Posterior vena cava (tissue), 2 donors: ENCODE measurements at regions not wholly inside any gene's neighbourhood (a gene's known extent, or its start where the extent isn't known, plus 50 kb on each side); places are given as distances from the start of the nearest gene placed in this dataset.

Experiments used
- DNase-seq: peaks from one replicate; pipeline ENCODE4 v3.0.0-alpha.2; 2020; ENCODE audit warnings: low spot score
- intact Hi-C, 2 donors: fragments of 100-400 bp; cut with DNase I; formaldehyde crosslinking; loops; one replicate each; pipeline versions ENCODE4 v1.14.1 to v1.14.2; 2022 to 2023
- donor health status: DM: yes; HTN: yes; CAD: no.
- donor health status: DM: yes; HTN: yes; CAD: no.

DNA sequence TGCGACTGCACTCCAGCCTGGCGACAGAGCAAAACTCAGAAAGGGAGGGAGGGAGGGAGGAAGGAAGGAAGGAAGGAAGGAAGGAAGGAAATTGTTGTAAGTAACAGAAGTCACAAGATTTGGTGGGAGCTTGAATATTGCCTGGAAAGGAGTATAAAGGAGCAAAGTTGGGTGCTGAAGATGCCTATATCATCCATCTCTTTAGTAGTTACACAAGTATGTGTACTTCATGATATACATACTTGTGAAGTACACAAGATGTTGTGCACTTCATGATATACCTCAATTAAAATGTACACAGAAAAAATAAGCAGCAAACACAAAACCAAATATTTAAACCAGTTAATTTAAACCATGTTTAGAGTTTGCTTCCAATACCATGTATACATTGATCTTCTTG is 1223.8 kb downstream of the SORCS3 start:
- no peak for DNase-seq
- intact Hi-C loops: no loop called here

DNA sequence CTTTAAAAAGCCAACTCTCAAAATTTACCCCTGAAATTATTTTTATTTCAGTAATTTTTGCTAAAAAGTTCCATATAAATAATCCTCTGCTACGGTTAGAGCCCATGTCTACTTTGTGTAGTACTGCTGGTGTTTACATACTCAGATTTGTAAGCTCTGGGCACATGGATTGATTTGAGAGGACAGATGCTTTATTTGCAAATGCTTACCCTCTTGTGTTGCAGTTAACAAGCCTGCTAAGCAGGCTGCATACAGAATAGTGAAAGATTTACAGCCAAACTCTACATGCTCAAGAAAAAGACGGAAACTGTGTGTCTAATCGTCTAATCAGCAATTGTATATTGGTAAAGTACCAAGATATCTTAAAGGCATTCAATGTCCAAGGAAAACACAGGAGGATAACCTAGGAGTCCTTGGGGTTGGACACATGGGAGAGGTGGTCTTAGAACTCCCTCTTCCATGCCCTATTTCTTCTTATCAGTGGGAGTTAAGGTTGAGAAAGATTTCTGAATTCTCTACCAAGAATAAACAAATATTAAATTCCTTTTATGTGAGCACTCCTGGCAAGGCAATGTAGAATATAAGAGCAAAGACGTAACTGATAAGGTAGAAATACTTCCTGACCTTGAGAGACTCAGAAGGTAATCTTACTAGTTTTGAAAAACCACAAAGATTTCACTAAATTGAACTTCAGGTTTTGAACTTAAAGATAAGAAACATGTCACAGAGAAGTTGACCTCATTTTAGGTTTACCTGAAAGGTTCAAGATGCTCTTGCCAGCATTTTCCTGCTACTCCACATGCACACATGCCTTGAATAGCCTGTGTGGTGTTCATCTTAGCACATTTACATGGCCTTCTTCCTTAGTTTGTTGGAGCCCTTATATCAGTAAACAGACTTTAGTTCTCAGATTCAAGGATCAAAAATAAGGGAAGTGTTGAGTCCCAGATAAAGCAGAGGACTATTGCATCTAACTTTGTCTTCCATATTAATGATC is 1216.5 kb downstream of the SORCS3 start:
- intact Hi-C loops: no loop called here

DNA sequence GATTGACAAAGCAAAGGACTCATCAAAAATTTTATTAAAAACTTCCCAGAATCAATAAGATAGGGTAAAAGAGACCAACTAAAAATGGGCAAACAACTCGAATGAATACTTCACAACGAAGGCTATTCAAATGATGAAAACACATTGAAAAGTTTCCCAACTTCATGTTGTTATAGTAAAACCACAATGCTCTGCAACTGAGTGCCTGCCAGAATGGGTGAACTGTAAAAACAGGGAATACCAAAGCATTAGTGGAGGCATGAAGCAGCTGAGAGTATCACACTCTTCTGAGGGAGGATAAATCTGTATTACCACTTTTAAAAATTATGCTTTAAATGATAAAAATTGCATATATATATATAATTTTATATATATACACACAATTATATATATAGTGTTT is 1214.7 kb downstream of the SORCS3 start:
- intact Hi-C loops: no loop called here
- no peak for DNase-seq

More for the DNA sequence above, 1216.5 kb downstream of the SORCS3 start:
- DNase-seq: no peak

DNA sequence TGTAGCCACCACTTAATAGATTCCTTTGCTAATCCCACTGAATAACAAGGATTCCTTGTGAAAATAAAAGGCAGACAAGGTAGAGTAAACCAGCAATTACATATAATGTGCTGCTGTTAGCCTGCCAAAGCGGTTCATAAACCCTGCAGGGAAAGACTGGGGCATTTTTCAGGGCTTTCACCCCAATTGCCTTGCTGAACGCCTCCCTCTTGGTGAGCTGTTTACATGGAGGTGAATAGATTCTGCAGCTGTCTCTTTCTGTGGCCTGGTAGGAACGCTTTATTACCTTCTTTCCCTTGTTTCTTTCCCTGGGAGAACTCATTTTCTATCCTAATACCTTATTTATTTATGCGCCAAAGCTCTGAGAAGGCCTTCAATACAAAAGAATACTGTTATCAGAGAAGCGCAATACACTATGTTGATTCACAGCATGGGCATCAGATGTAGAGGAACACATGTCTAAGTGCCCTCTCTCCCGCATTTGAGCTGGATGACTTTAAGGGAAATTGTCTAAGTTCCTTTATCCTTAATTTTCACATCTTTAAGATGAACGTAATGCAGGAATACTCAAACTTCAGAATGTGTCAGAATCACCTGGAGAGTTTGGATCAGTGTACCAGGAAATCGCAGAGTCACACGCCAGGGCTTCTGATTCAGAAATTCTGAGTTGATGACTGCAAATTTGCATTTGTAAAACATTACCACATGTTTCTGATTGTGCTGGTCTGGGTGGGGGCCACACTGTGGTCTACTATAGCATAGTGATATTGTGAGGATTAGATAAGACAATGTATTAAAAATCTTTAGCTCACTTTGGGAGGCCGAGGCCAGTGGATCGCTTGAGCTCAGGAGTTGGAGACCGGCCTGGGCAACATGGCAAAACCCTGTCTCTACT is 1203.8 kb downstream of the SORCS3 start:
- DNase-seq: no peak
- intact Hi-C loops: no loop called here

DNA sequence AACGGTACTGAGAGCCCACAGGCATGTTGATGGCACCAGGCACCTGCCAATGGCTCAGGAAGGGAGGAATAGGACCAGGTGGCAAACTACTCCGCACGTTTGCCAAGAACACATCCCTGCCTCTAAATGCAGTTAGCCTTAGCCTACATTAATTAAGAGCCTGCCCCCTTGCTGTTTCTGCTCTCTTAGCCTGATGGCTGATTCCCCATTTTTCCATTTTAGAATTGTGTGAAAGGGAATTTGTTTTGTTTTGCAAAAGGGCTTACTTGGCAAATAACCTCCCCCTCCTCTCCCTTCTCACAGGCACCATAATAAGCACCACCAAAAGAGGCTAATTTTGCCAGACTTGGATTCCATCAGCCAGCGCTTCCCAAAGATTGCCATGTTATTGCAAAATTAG is 1203.2 kb downstream of the SORCS3 start:
- DNase-seq: no peak
- intact Hi-C loops: no loop called here

DNA sequence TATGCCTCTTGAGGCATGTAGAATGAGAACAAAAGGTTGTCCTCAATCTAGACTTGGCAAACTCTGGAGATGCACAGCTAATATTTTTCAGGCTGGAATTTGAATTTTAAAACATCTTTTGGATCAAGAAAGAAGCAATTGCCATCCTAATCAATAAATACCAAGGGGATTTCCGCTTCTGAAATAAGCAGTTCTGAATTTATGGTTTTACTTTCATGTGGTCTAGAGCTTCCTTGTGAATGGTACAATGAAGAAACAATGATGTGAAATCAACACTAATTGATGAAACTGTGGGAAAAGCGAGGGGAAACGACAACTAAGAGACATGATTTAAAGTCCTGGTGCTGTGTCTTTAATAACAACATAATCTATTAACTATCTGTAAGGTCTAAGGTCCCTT is 1202.7 kb downstream of the SORCS3 start:
- DNase-seq: no peak
- intact Hi-C loops: no loop called here

DNA sequence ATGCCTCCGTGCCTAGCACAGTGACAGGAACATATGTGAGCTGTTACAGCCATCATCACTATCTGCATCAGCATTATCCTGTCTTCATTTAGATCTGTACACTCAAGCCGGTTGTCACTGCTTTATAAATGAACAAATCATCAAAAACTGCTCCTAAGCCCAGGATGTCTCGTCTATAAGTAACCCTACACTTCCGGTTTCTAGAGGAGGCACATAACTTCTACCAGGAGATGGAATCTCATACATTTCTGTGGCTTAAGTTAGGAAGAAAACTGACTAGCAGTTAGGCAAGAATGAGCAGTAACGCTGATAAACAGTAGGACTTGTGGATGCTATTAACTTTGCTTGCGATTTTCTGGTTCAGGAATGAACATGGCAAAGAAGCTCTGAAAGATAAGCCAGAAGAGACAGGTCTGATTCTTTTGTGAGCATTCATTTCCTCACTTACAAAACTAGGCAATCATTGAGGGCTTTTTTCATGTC is 1199.2 kb downstream of the SORCS3 start:
- DNase-seq: no peak
- intact Hi-C loops: no loop called here

DNA sequence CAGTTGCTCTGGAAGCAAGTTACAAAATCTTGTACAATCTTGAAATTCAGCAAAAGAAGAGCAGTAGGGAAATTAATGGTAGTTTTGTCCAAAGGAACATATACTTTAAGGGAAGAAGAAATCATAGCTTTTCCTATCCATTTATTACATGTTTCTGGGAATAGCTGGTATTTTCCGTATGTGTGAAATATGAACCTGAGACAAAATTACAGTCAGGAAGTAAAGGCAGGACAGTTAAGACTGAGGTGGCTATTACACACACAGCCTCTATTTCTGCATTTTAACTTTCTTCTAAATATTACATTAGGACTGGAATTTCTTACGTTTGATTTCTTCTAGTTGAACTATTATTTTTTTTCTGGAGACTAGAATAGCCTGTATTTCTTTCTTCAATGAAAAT is 1197.3 kb downstream of the SORCS3 start:
- intact Hi-C loops: no loop called here
- no peak for DNase-seq

DNA sequence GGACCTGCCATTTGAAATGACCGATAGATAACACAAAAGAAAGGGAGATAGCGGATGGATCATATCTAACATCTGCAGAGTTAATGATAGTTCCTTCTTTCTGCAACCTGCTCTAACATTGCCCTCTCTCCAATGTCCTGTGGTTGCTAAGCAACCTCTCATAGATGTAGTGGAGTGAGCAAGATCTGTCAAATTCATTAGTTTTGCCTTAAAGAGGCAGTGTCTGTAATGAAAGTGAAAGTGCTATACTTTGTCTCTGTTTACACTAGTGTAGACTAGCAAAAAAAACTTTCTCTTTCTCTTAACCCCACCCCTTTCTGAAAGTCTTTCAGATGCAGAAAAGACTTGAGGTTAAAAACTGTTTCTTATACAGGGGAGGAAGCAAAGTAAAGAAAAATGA is 1196.9 kb downstream of the SORCS3 start:
- DNase-seq: no peak
- intact Hi-C loops: no loop called here

DNA sequence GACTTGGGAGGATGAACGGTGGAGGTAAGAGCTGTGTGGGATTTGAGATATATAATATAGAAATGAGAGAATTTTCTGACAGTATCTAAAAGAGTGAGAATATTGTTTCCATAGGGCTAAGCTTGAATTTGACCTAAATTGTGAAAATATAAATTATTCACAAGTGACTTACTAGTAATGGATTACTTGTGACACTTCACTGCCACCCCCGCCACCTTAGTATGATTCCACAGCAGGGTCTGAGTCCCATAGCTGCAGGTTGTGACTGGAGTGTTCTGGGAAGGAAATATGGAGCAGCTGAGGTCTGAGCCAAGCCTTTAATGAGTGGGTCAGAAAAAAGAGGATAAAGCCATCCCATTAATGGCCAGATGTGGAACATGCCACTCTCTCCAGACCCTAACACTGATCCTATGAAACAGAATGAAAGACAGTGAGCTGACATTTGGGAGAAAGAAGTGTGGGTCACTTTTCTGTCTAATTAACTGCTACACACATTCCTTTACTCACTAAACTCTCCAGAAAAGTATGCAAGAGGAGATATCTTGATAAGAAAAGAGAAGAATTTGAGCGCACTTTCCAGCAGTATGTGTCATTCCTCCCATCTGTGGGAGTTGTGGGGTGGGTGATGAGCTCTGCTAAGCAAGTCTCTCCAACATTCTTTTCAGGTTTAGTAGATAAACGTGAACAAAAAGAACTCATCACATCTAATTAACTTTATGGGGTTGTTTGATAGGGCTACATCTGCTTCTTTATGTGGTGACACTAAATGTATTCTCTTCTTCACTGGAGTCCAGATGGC is 1193.4 kb downstream of the SORCS3 start:
- intact Hi-C loops: no loop called here
- no peak for DNase-seq

DNA sequence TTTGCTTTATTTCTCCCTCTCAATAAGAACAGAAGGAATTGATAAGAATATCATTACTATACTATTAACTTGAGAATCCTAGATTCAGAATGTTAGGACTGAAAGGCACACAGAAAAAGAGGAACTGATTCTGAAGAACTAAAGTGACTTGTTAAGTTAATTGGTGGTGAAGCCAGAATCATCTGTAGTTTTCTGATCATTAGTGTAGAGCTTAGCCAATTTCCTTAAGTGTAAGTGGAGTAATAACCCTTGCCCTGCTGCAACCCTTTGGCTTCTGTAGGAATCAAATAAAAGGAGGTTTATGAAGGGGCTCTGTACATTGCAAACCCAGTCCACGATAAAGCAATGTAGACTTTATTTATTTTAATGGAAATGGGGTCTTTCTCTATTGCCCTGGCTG is 1186.0 kb downstream of the SORCS3 start:
- no peak for DNase-seq
- intact Hi-C loops: no loop called here

DNA sequence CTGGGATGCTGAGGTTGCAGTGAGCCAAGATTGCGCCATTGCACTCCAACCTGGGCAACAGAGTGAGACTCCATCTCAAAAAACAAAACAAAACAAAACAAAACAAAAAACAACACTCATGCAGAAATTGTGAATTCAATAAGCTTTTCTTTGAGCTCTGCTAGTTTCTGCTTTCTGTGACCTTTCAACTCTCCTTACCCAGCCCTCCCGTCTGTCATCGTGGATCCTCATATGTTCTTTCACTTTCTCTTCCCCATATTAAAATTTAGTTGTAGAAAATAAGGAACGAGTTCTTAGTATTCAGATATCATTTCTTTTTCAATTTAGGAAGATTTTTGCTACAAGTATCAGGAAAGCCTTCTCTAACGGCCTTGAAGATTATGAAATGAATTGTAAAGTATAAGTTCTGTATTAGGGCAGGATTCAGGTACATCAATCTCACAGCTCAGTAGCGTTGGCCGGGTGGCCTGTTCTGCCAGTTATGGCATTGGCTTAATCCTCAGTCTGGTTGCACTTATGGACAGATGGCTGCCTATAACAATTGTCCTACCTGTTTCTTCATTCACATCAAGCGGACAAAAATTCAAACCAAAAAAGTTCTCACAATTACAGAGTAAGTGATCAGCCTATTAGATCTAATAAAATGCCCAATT is 1167.0 kb downstream of the SORCS3 start:
- intact Hi-C loops: no loop called here
- no peak for DNase-seq

DNA sequence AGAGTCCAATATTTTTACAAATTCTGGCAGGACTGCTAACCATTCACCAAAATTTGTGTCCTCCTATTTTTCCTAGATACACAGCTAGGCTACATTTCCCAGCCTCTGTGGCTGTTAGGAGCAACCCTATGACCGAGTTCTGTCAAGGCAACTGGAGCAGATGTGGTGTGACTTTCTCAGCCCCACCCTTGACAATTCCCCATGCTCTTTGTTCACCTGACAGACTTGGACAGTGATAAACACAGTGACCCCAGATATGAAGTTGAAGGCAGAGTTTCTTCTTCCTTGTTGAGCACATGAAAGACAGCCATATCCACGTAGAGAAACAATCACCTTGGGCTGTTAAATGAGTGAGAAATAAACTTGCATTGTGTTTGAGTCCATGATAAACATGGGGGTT is 1162.1 kb downstream of the SORCS3 start:
- intact Hi-C loops: no loop called here
- DNase-seq: no peak

DNA sequence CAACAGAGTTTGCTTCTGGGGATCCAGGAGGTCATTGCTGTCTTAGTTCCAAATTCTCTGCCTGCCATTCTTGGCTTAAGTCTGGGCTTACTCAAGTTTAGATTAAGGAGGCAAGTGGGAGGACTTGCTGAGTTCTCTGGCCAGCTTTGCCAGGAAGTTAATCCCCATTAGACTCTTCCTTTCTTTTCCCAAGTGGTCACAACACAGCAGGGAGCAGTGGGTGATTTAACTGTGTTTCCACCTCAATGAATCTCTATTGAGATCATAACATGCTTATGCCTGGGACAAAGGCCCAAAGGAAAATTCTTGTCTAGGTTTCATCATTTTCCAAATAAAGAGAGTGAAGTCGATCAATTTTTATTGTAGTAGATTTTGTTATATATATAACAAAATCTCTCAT is 1159.6 kb downstream of the SORCS3 start:
- intact Hi-C loops: no loop called here
- DNase-seq: no peak

DNA sequence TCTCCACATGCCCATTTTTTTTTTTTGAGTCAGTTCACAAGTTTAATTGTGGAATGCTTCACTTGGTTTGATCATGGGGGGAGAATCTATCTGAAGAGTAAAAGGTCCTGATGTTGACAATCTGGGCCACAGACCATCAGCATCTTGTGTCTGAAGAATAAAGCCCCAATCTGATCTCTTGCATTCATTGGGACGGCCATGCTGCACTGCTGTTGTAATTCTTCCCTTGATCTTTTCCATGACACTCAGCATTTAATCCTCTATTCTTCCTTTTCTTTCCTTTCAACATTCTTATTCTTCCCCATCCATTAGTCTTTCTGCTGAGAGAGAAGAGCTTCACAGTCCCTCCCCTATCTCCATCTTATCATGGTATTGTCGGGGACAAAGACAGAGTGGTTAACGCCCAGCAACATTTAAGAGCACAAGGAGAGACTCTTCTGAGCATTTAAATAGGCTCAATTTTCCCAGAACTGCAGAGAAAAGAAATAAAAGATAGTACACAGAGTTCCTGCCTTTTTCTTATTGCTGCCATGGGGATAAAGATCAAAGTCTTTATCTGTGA is 1157.3 kb downstream of the SORCS3 start:
- DNase-seq: no peak
- intact Hi-C loops: no loop called here

DNA sequence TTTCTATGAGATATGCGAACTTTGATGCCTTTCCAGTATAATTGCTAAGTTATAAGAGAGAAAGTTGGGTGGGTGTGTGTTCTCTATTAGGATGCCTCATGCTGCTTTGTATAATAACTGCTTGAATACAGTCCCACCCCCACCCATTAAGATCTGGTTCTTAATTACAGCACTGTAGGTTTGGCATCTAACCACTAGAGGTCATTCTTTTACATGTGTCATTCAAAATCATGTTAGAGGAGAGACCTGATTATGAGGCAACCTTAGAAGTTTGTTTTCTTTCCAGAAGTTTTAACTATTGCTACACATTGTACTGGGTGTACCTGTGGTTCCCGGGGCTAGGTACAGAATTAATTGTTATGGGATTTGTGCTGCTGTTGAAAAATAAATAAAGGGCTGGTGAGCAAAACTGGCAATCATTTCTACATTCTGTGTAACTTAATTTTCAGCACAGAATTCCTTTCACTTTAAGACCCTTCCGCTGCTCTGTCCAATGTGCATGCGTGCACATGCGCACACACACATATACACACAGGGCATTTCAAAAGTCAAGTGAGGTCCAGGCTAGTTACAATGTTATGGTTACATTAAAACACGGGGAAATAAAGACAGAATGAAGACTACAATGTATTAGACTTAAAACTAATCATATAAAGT is 1156.3 kb downstream of the SORCS3 start:
- DNase-seq: no peak
- intact Hi-C loops: no loop called here

DNA sequence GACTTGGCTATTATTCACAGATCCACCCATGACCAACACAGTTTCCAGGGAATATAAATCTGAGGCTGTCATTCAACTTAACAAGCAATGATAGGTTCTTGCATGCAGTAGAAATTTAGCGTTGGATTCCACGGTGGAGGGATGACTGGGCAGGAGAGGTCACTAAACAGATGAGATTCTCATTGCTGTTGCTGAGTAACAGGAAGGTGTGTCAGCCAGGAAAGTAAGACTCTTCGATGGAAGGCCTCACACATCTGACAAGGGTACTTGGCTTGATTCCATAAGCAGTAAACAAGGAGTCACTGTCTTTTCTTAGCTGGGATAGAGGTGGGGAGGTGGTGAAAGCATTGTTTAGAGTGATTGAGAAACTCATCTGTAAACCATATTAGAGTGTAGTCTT is 1152.0 kb downstream of the SORCS3 start:
- no peak for DNase-seq
- intact Hi-C loops: no loop called here

DNA sequence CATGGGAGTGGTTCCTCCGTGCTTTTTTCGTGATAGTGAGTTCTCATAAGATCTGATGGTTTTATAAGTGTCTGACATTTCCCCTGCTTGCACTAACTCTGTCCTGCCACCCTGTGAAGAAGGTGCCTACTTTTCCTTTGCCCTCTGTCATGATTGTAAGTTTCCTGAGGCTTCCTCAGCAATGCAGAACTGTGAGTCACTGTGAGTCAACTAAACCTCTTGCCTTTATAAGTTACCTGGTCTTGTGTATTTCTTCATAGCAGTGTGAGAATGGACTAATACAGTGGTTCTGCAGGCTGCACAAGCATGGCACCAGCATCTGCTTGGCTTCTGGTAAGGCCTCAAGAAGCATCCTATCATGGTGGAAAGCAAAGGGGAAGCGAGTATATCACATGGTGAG is 1144.6 kb downstream of the SORCS3 start:
- DNase-seq: no peak
- intact Hi-C loops: no loop called here
